Suprapubic skin (tissue), 4 donors: ENCODE measurements at regions not wholly inside any gene's neighbourhood (a gene's known extent, or its start where the extent isn't known, plus 50 kb on each side); places are given as distances from the start of the nearest gene placed in this dataset.

Experiments used
- DNase-seq, 2 donors: peaks; one replicate each; pipeline ENCODE4 v3.0.0-alpha.2; 2019; ENCODE audit warnings: low spot score in 2 of 2
- H3K27ac ChIP-seq: fragments of 200-600 bp; sonication (generic); one replicate; pipeline ENCODE4 v1.5.1; 2019
- H3K27me3 ChIP-seq: fragments of 200-600 bp; sonication (generic); one replicate; pipeline ENCODE4 v1.5.1; 2019
- H3K36me3 ChIP-seq: fragments of 200-600 bp; sonication (generic); one replicate; pipeline ENCODE4 v1.5.1; 2019
- H3K4me1 ChIP-seq: fragments of 200-600 bp; sonication (generic); one replicate; pipeline ENCODE4 v1.5.1; 2019
- H3K4me3 ChIP-seq: fragments of 200-600 bp; sonication (generic); one replicate; pipeline ENCODE4 v1.5.1; 2019; ENCODE audit warnings: mild to moderate bottlenecking
- H3K9me3 ChIP-seq: fragments of 200-600 bp; sonication (generic); one replicate; pipeline ENCODE4 v1.5.1; 2019
- EP300 ChIP-seq: sonication (generic); formaldehyde crosslinking; IDR thresholded peaks from one replicate; pipeline ENCODE4 v1.6.1; 2017; ENCODE audit warnings: antibody characterized with exemption
- POLR2A ChIP-seq, 2 donors: fragments of 450-650 bp; IDR thresholded peaks; one replicate each; pipeline ENCODE4 v1.6.1; 2017; ENCODE audit warnings: antibody characterized with exemption in 2 of 2, mild to moderate bottlenecking in 2 of 2, moderate library complexity in 2 of 2
- POLR2AphosphoS5 ChIP-seq, 3 donors: sonication (generic); formaldehyde crosslinking; IDR thresholded peaks; one replicate each; pipeline ENCODE4 v1.6.1; 2017; ENCODE audit warnings: antibody characterized with exemption in 3 of 3
- WGBS: methylation state at CpG from one replicate; pipeline ENCODE4 v1.1.5; 2018; 5-methylcytosine and 5-hydroxymethylcytosine counted together
- TF ChIP-seq, protein P1 (sequence below), 2 donors: fragments of 200-600 bp in 1 of 2; fragments of 450-650 bp in 1 of 2; sonication (generic) in 1 of 2; IDR thresholded peaks; one replicate each; pipeline ENCODE4 v1.5.1; 2016 to 2019; ENCODE audit warnings: antibody characterized with exemption in 2 of 2, mild to moderate bottlenecking in 1 of 2, moderate library complexity in 1 of 2

DNA sequence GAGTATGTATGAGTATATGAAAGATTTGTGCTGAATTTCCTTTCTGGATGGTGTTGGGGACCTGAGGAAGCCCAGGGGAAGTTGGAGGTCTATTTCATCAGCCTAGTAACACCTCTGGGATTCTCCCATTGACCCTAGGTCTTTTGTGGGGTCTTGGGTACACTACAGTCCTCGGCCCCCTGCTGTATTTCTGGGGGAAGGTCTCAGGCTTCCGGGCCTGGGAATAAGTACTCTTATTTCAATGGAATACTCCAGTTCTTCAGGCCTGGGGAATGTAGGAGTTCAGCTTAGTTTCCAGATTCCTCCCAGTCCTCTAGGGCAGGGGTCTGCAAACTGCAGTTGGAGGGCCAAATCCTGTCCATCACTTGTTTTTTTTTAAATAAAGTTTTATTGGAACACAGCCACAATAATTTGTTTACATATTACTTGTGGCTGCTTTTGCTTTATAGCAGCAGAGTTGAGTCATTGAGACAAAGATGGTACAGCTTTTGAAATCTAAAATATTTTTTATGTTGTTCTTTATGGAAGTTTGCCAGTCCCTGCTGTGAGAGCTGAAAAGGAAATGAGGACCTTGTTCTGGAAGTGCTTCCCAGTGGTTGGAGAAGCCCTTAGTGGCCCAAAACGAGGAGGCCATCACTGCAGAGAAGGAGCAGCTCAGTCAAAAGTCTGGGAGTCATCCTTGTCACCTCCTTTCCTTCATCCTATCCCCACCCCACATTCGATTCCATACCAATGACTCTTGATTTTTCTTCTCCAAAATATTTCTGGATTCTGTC is 142.5 kb upstream of the HS3ST2 start:
- DNase-seq = peak in 1 of 2 donors; percentile 65
- H3K9me3 ChIP-seq = no peaks in the 10 kb centered on the region
- H3K4me1 ChIP-seq = peaks cover 3% of the 10 kb centered on the region
- H3K4me3 ChIP-seq = no peak overlapping the region
- H3K27me3 ChIP-seq = no peaks in the 10 kb centered on the region
- H3K36me3 ChIP-seq = no peaks in the 10 kb centered on the region
- TF ChIP-seq EP300 (no peak), POLR2AphosphoS5 (IDR thresholded peaks at IDR 0.05) (no peak), POLR2A (IDR thresholded peaks at IDR 0.05) (no peak)
- TF ChIP-seq, protein P1, sequence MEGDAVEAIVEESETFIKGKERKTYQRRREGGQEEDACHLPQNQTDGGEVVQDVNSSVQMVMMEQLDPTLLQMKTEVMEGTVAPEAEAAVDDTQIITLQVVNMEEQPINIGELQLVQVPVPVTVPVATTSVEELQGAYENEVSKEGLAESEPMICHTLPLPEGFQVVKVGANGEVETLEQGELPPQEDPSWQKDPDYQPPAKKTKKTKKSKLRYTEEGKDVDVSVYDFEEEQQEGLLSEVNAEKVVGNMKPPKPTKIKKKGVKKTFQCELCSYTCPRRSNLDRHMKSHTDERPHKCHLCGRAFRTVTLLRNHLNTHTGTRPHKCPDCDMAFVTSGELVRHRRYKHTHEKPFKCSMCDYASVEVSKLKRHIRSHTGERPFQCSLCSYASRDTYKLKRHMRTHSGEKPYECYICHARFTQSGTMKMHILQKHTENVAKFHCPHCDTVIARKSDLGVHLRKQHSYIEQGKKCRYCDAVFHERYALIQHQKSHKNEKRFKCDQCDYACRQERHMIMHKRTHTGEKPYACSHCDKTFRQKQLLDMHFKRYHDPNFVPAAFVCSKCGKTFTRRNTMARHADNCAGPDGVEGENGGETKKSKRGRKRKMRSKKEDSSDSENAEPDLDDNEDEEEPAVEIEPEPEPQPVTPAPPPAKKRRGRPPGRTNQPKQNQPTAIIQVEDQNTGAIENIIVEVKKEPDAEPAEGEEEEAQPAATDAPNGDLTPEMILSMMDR (IDR thresholded peaks at IDR 0.05) = no peak
- WGBS = 72% methylated on average over 4 of the region's 4 CpGs
- no peak overlapping the region for H3K27ac ChIP-seq

DNA sequence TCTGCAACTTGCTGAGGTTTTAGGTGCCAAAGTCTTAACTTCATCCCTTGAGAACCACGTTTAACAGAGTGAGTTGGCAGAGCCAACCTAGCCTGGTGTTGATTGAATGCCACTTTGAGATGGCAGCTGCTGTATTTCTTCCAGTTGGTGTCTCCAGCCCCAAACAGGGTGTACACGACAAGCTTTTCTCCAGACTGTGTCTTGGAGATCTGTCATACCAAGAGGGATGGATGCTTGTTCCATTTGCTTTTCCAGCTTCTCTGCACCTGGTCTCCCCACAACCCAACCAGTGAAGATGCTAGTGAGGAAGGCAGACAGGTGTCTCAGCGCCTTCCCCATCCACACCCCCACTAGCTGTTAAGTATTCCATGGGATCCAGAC is 141.1 kb upstream of the HS3ST2 start:
- TF ChIP-seq EP300 = no peak
- TF ChIP-seq, protein P1 (IDR thresholded peaks at IDR 0.05) = no peak
- TF ChIP-seq POLR2AphosphoS5 (IDR thresholded peaks at IDR 0.05) = no peak
- TF ChIP-seq POLR2A (IDR thresholded peaks at IDR 0.05) = no peak
- no peaks in the 10 kb centered on the region for H3K36me3 ChIP-seq
- no peaks in the 10 kb centered on the region for H3K9me3 ChIP-seq
- 94% methylated on average over 3 of the region's 3 CpGs for WGBS
- peak in 1 of 2 donors; percentile 40 for DNase-seq
- no peaks in the 10 kb centered on the region for H3K27me3 ChIP-seq
- no peak overlapping the region for H3K27ac ChIP-seq
- peaks cover 3% of the 10 kb centered on the region for H3K4me1 ChIP-seq
- H3K4me3 ChIP-seq = no peak overlapping the region

DNA sequence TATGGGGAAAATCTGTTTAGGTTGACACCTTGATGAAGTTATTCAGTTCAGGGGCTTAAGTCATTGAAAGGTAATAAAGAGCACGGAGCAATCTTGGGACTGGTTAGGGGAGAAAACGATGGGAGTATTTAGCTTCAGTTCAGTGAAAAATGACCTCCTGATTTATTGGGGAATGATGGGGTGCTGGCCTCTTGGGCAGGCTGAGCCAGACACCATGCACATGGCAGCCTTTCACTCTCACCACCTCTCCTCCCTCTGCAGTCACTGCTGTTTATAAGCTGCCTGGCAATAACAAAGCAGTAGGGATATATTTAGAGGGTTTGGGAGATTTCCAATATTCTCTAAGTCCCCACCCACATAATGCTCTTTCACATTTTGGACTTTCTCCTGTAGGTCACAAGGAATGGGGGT is 140.5 kb upstream of the HS3ST2 start:
- 48% methylated on average over 2 of the region's 2 CpGs for WGBS
- H3K27ac ChIP-seq = no peak overlapping the region
- no peak overlapping the region for H3K4me3 ChIP-seq
- DNase-seq = peak in 1 of 2 donors; percentile 12
- no peaks in the 10 kb centered on the region for H3K9me3 ChIP-seq
- no peaks in the 10 kb centered on the region for H3K27me3 ChIP-seq
- peaks cover 3% of the 10 kb centered on the region for H3K4me1 ChIP-seq
- TF ChIP-seq, protein P1 (IDR thresholded peaks at IDR 0.05) = no peak
- TF ChIP-seq POLR2A (IDR thresholded peaks at IDR 0.05) = no peak
- TF ChIP-seq POLR2AphosphoS5 (IDR thresholded peaks at IDR 0.05) = no peak
- TF ChIP-seq EP300 = no peak
- H3K36me3 ChIP-seq = no peaks in the 10 kb centered on the region

DNA sequence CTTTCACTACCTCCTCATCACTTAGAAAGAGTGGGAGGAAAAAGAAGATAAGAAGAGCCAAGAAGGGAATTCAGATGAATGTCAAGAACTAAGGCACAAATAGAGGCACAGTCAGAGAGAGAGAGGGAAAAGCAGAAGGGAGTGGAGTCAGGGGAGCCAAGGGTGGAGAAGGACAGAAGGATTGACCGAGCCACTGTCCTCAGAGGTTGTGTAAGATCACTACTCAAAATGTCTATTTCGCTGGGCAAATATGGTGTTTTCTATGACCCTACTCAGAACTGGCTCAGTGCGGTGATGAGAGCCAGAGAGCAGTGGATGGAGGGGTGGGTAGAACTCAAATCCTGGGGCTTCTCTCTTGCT is 139.2 kb upstream of the HS3ST2 start:
- TF ChIP-seq, protein P1 (IDR thresholded peaks at IDR 0.05) = no peak
- TF ChIP-seq POLR2A (IDR thresholded peaks at IDR 0.05) (no peak), POLR2AphosphoS5 (IDR thresholded peaks at IDR 0.05) (no peak)
- H3K9me3 ChIP-seq = no peaks in the 10 kb centered on the region
- H3K36me3 ChIP-seq = no peaks in the 10 kb centered on the region
- no peak overlapping the region for H3K4me3 ChIP-seq
- WGBS = 88% methylated on average over 3 of the region's 3 CpGs
- H3K27me3 ChIP-seq = peaks cover 8% of the 10 kb centered on the region
- DNase-seq = peak in 1 of 2 donors; percentile 50
- H3K27ac ChIP-seq = peak overlapping the region; percentile 36
- H3K4me1 ChIP-seq = peaks cover 3% of the 10 kb centered on the region

DNA sequence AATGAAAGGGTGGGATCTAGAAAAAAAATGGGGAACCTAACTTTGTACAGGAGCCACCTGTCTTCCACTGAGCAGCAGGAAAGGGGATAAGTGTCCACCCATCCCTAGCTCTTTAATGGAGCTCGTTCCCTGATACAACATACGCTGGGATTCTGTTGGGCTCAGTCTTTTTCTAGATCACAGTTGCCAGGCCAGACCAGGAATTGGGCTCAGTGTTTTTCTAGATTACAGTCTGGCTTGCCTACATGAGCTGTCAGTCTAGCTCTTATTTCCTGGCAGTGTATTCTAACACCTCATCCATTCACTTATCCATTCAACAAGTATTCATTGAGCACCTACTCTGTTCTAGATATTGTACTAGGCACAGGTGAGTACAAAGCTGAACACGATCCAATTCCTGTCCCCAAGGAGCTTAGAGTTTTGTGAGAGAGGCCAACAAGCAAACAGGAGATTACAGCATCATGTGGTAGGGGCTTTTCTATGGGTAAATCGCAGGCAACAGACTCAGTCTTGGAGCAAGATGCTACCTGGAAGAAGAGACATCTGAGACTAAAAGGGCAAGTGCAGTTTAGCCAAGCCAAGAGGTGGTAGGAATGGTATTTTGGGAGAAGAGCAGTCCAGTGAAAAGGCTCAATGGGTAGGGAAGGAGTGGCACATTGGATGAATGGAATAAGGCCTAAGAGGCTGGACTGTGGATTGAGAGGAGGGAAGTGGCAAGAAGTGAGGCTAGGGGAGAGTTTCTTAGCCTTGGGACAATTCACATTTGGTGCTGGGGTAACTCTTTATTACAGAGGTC is 138.0 kb upstream of the HS3ST2 start:
- H3K4me1 ChIP-seq = peaks cover 3% of the 10 kb centered on the region
- peak in 1 of 2 donors; percentile 55 for DNase-seq
- TF ChIP-seq POLR2A (IDR thresholded peaks at IDR 0.05) (no peak), POLR2AphosphoS5 (IDR thresholded peaks at IDR 0.05) (no peak), EP300 (no peak)
- TF ChIP-seq, protein P1 (IDR thresholded peaks at IDR 0.05) = no peak
- H3K36me3 ChIP-seq = no peaks in the 10 kb centered on the region
- H3K9me3 ChIP-seq = no peaks in the 10 kb centered on the region
- no peak overlapping the region for H3K4me3 ChIP-seq
- peaks cover 8% of the 10 kb centered on the region for H3K27me3 ChIP-seq
- no peak overlapping the region for H3K27ac ChIP-seq
- WGBS = 94% methylated on average over 4 of the region's 4 CpGs
